AG09309 (cell line): ENCODE measurements at regions not wholly inside any gene's neighbourhood (a gene's known extent, or its start where the extent isn't known, plus 50 kb on each side); places are given as distances from the start of the nearest gene placed in this dataset.
"Not testable (repeated sequence)": the region's sequence is repeated elsewhere in the genome, so short reads cannot be mapped to it uniquely, and the experiment has no call there.

Source experiments
- DNase-seq: peaks from one replicate; pipeline ENCODE4 v3.0.0-alpha.2; 2010; ENCODE audit warnings: low read depth
- H3K4me3 ChIP-seq: 2 replicates; pipeline ENCODE4 v1.5.1; 2011; ENCODE audit warnings: mild to moderate bottlenecking, low read depth, low read length, moderate library complexity; ENCODE audit not compliant: control insufficient read depth
- TF ChIP-seq, protein P1 (sequence below): IDR thresholded peaks from 2 replicates; pipeline ENCODE4 v1.5.1; 2011; ENCODE audit warnings: mild to moderate bottlenecking, low read depth, low read length, inconsistent platforms; ENCODE audit not compliant: insufficient read depth, control insufficient read depth; ENCODE audit errors: missing control alignments

DNA sequence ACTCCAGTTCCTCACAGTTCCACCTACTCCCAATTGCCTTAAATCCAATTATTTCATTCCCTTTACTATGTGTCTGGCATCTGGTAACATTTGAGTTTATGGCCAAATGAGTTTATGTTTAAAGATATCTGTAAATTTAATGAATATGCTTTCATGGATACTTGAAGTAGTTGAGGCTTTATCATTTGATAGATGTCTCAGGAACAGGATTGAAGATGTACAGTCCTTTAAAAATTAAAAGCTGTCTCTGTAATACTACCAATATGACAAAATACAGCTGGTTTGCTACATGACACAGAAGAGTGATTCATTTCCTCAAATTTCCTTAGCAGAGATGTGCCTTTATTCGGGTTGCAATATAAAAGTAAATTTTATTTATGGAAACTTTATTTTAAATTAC, 2326.0 kb upstream of the ACO1 start:
- TF ChIP-seq, protein P1, sequence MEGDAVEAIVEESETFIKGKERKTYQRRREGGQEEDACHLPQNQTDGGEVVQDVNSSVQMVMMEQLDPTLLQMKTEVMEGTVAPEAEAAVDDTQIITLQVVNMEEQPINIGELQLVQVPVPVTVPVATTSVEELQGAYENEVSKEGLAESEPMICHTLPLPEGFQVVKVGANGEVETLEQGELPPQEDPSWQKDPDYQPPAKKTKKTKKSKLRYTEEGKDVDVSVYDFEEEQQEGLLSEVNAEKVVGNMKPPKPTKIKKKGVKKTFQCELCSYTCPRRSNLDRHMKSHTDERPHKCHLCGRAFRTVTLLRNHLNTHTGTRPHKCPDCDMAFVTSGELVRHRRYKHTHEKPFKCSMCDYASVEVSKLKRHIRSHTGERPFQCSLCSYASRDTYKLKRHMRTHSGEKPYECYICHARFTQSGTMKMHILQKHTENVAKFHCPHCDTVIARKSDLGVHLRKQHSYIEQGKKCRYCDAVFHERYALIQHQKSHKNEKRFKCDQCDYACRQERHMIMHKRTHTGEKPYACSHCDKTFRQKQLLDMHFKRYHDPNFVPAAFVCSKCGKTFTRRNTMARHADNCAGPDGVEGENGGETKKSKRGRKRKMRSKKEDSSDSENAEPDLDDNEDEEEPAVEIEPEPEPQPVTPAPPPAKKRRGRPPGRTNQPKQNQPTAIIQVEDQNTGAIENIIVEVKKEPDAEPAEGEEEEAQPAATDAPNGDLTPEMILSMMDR: no peak
- no peak for DNase-seq
- H3K4me3 ChIP-seq: no peak overlapping the region

DNA sequence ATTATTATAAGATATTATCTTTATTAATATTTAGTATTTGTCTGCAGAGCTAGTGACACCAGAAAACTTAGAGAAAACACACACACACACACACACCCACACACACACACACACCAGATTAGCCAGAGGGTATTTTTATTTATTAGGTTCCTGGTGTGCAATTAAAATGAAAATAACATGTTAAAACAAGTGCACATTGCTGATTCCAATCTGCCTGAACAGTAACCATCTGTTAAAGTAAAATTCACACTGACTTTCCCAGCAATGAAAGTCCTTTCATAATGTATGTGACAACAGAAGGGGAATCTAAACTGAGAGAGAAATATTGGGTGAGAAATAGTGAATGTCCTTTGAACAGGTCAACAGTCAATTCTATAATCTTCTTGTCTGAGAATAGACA, 2323.5 kb upstream of the ACO1 start:
- no peak for DNase-seq
- no peak overlapping the region for H3K4me3 ChIP-seq
- TF ChIP-seq, protein P1: no peak

DNA sequence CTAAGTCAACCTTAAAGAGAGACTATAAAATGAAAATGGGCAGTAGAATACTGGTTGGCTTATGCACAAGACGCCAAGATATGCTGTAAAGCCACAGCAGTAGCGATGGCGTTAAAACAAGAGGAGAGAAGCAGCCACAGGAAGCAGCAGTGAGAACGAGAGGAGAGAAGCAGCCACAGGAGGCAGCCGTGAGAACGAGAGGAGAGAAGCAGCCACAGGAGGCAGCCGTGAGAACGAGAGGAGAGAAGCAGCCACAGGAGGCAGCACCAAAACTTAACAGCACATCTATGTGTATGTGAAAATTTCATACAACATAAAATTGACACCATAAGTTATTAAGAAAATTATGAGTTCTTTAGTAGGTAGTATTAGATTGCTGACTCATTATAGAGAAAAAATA, 2318.6 kb upstream of the ACO1 start:
- no peak overlapping the region for H3K4me3 ChIP-seq
- no peak for DNase-seq

DNA sequence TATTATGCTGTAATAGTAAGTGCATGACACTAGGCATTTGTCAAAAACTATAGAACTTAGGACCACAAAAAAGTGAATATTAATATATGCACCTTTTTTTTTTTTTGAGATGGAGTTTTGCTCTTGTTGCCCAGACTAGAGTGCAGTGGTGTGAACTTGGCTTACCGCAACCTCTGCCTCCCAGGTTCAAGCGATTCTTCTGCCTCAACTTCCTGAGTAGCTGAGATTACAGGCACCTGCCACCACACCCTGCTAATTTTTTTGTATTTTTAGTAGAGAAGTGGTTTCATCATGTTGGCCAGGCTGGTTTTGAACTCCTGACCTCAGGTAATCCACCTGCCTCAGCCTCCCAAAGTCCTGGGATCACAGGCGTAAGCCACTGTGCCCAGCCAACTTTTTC, 2315.2 kb upstream of the ACO1 start:
- H3K4me3 ChIP-seq, DNase-seq: not testable (repeated sequence)

More for the DNA sequence above, 2318.6 kb upstream of the ACO1 start:
- TF ChIP-seq, protein P1: no peak

DNA sequence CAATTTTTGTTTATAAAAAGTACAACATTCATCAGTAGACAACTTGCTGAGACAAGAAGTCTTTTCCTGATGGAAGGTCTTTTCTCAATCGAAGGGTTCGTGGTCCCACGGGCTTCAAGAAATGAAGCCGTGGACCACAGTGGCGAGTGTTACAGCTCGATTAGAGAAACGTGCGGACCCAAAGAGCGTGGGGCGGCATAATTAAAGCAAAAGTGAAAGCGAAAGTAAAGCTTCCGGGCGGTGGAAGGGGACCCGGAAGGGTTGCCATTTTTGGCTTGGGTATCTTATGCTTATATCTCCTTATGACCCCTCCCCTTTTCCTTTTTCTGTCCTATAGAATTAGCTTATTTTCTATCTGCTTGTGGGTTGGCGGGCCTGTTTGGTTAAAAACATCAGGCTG, 2309.4 kb upstream of the ACO1 start:
- DNase-seq: no peak
- TF ChIP-seq, protein P1: no peak
- no peak overlapping the region for H3K4me3 ChIP-seq

DNA sequence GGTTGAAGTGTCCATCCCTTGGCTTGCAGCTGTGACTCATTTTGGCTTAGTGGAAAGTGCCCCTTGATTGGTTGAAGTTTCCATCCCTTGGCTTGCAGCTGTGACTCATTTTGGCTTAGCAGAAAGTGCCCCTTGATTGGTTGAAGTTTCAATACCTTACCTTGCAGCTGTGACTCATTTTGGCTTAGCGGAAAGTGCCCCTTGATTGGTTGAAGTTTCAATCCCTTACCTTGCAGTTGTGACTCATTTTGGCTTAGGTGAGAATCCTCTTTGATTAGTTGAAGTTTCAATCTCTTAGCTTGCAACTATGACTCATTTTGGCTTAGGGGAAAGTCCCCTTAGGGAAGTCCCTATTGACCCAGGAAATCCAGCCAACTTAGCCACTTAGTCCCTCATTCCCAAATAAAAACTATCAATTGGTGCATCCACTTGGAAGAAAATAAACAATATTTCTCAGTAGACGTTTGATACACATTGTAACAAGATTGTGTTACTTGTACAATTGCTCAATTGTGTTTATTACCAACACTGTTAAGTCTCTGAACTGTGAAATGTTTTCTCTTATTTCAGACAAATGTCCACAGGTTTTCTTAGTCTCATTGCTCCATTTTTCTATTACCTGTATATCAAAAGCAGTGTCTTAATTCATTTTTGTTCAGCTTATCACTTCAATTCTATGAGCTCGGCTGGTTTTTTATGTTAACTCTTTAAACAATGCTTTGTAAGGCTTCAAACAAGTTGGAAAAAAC, 2308.8 kb upstream of the ACO1 start:
- TF ChIP-seq, protein P1: no peak
- DNase-seq: no peak
- H3K4me3 ChIP-seq: no peak overlapping the region

DNA sequence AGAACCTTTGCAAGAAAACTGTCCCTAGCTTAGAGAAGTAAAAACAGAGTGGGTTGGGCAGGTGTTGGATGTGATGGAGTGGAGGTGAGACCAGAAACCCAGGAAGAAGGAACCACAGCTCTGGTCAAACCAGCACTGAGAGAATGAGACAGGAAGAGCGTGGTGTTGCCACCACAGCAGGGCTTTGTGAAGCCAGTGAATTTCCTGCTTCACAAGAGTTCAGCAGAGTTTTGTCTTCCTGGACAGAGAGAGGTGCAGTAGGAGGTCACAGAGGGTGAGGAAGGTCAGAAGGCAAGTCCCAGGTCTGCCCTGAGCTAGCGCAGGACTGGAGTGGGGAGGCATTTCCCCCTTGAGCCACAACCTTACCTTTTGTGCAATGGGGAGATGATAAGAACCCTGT, 2306.2 kb upstream of the ACO1 start:
- no peak for DNase-seq
- no peak overlapping the region for H3K4me3 ChIP-seq
- TF ChIP-seq, protein P1: no peak
